NCI-H774 (cell line): ENCODE measurements at regions not wholly inside any gene's neighbourhood (a gene's known extent, or its start where the extent isn't known, plus 50 kb on each side); places are given as distances from the start of the nearest gene placed in this dataset.
"Not testable (repeated sequence)": the region's sequence is repeated elsewhere in the genome, so short reads cannot be mapped to it uniquely, and the experiment has no call there.

ENCODE experiments used
- DNase-seq: peaks from one replicate; lab custom pipeline; 2025; lab: John Stamatoyannopoulos, UW

DNA sequence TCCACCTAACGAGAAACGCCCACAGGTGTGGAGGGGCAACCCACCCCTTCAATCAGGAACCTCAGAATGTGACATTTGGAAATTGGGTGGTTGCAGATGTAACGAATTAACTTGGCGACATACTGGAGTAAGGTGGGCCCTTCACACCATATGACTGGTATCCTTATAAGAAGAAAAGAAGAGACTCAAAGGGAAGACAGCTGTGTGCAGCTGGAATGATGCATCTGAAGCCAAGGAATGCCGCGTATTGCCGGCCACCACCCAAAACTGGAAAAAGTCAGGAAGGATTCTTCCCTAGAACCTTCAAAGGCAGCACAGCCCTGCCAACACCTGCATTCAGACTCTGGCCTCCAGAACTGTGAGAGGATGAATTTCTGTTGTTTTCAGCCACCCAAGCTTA lies 270.0 kb upstream of the FRG2C start:
- DNase-seq: not testable (repeated sequence)

DNA sequence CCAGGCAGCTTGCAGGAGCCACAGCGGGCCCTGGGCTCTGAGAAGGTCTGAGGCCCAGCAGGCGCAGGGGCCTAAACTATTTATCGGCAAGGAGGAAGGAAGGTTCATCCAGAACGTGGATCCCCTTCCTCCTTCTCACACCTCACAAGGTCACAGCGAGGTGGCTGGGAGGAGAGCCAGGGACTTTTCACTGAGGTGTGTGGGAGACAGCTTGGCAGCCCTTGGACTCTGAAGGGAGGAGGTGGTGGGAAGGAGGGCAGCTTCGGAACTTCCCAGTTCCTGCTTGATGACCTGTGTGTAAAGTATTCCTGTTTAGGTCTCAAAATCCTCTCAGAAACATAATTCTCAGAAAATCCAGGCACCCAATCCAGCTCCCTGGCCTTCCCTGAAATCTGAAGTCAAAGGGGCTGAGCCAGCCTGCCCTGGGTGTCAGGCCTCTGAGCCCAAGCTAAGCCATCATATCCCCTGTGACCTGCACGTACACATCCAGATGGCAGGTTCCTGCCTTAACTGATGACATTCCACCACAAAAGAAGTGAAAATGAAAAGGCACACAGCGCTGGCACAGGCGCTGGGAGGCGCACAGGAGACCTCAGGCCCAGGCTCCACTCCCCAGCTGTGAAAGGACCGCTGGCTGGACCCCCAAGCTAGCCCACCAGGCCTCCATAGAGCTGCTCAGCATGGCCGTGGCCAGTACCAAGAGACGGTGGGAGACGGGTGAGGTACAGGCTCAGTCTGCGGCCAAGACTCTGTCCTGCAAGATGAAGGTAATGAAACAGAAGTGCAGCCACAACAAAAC lies 269.4 kb upstream of the FRG2C start:
- DNase-seq: not testable (repeated sequence)

DNA sequence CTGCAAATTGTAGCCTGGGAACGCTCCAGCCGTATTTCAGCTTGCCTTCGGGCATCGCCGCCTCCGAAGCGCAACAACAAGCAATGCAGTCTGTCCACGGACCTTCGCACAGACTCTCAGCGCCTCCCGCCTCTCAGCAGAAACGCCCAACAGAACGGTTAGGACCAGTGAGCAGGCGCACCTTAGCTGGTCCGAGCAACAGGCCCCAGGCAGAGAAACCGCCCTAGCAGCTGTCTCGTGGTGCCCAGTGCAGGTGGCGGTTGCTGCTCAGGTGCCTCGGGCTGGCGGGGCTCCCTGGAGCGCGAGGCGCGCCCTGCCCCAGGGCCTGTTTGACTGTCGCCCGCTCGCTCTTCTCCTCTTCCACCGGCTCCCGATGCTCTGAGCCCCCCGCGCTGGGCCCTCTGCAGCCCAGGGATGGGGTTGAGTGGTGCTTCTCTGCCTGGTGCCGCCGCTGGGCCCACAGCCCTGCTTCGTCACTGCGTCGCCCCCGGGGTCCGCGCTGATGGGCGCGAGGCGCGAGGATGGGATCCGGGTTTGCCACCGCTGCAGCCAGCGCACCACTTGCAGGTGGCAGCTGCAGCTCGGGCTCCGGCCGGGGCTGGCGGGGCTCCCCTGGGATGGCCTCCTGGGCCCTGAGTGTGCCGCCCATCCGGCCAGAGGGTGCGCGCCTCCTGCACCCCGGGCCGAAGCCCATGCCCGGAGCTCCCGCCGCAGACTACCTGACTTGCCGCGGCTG lies 268.4 kb upstream of the FRG2C start:
- DNase-seq: no peak

DNA sequence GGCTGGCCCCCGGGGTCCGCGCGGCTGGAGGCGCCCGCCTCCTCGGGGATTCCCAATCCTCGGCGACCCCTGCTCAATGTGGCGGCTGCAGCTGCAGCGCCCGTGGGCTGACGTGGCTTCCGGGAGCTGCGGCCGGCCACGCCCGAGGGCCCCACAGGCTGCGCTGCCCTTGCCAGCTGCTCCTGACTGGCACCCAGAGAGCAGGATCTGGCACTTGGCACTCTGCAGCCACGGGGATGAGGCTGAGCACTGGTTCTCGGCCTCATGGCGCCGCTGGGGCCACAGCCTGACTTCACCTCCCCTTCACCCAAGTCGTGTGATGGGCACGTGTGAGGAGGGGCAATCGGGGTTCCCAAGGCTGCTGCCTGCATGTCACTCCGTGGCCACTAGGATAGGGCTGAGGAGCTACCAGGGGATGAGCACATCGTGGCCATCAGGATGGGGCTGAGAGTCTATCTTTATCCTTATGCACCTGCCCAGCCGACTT lies 267.8 kb upstream of the FRG2C start:
- DNase-seq: no peak

DNA sequence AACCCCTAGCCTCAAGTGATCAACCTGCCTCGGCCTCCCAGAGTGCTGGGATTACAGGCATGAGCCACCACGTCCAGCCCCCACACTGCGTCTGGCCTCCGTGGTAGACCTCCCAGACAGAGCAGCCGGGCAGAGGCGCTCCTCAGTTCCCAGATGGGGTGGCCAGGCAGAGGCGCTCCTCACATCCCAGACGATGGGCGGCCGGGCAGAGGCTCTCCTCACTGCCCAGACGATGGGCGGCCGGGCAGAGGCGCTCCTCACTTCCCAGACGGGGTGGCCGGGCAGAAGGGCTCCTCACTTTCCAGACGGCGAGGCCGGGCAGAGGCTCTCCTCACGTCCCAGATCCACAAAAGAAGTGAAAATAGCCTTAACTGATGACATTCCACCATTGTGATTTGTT lies 266.6 kb upstream of the FRG2C start:
- not testable (repeated sequence) for DNase-seq

DNA sequence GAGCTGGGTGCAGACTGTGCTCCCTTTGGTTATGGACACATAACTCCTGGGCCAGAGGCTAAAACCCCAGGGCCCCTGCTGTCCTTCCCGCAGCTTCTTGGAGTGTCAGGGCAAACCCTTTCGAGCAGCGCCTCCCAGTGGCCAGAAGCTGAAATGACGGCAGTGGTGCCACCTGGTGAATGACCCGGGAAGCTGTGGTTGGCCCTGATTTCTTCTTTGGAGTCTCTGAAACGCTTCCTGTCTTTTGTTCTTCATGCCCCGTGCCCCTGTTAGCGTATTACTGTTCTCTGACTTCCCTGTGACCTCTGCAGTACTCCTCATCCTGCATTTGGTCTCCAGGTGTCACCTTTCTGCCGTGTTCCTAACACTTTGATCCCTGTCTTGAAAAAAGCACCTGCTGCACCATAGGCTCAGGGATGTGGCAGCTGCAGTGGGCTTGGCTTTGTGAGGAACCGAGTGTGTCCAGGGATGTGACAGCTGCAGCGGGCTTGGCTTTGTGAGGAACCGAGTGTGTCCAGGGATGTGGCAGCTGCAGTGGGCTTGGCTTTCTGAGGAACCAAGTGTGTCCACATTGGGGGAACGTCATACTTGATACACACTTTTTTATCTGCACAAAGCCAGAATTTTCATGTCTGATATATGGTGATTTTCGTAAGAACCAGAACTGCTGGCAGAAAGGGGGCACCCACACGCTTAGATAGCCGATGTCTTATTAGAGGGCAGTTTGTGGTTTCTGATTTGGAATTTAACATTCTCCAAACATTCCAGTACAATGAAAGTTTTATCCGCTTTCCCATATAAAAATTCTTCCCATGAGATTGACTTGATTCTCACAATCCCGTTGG lies 241.8 kb upstream of the FRG2C start:
- DNase-seq: not testable (repeated sequence)

DNA sequence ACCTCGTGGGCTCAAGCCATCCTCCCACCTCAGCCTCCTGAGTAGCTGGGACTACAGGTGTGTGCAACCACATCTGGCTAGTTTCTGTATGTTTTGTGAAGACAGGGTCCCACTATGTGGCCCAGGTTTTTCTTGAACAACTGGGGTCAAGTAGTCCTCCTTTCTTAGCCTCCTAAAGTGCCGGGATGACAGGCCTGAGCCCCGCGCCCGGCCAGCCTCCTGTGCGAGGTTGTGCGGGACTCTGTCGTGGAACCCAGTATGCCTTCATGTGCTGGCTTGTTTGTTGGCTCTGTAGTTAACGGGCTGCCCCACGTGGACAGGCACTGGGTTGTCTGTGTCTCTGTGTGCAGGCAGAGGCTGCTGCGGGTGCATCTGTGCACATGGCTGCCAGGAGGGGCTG lies 238.7 kb upstream of the FRG2C start:
- DNase-seq: not testable (repeated sequence)

DNA sequence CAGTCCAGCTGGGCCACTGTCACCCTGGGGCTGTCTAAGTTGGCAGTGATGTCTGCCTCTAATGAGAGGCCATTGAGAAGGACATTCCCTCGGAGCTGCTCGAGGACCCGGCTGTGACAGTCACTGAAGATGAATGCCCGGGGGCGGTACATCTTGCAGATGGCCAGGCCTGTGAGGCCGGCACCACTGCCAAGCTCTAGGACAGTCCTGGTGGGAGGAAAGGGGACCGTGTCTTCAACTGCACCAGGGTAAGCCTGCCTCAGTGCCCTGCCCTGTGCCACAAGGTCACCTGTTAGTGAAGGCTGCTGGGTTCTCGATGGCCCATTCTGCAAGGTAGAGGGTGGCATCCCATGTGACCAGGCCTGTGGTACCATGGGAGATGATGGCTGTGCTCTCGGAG lies 236.6 kb upstream of the FRG2C start:
- DNase-seq: not testable (repeated sequence)

DNA sequence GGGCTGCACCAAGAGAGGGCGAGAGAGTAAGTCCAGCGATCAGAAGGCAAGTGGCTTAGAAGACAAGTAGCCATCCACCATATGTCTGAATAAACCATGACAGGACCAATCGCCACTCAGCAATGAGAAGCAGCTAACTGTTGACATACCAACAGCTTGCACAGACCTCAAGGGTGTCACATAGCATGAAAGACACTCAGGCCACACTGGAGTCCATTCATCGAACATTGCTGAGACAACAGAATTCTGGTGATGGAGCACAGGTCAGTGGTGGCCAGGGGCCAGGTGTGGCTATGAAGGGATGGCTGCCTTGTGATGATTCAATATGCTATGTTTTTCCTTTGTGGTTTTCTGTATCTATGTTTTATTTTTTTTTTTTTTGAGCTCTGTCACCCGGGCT lies 236.2 kb upstream of the FRG2C start:
- DNase-seq: not testable (repeated sequence)

DNA sequence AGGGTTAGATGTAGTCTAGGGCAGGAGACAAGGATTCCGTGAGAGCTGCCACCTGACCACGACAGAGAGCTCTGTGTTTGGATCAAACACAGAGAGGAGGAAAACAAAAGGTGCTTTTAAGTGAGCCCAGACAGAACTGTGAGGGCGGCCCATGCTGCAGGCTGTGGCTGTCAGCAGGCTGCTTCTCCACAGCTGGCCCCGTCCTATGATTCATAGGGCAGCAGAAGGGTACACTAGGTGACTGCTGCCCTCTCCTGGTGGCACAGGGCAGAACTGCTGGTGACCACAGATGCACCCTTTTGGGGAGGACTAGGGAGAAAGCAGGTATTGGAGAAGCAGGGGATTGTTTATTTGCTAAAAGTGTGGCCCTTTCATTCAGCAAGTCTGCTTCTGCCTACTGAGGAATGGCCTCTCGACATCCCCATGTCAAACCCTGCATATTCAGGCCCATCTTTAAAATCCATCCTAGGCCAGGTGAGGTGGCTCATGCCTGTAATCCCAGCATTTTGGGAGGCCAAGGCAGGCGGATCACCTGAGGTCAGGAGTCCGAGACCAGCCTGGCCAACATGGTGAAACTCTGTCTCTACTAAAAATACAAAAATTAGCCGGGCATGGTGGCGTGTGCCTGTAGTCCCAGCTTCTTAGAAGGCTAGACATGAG lies 234.4 kb upstream of the FRG2C start:
- not testable (repeated sequence) for DNase-seq

DNA sequence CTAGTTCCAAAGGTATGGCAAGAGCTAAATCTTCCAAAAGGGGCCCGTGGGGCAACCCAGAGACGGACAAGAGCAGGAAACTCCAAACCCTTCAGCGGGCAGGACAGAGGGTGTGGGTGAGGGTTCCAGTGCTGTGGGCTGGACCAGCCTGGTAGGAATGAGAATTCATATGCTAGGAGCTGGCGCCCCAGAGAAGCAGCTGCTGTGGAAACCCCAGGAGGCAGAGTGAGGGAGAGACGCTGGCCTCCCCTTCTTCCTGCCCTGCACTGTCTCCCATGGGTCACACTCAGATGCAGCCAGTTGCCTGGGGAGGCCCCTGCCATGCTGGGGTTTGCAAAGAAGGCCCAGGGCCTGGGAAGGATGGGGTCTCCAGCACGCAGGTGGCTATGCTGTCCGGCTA lies 233.7 kb upstream of the FRG2C start:
- not testable (repeated sequence) for DNase-seq

DNA sequence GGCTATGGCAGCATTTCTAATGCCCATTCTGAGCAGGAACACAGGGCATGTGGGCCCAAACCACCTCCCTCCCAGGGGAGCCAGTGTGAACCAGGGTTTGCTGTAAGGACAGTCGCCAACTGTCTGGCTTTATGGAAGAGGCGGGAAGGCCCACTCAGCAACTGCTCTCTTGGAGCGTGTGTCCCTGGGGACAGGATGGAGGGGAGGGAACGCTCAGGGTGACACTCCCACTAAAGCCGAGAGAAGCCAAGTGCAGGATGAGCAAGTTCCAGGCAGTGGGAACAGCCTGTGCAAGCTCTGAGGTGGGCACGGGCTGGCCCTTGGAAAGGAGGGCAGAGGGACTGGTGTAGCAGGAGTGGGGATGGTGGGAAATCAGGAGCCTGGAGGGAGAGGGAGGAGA lies 233.0 kb upstream of the FRG2C start:
- DNase-seq: not testable (repeated sequence)

DNA sequence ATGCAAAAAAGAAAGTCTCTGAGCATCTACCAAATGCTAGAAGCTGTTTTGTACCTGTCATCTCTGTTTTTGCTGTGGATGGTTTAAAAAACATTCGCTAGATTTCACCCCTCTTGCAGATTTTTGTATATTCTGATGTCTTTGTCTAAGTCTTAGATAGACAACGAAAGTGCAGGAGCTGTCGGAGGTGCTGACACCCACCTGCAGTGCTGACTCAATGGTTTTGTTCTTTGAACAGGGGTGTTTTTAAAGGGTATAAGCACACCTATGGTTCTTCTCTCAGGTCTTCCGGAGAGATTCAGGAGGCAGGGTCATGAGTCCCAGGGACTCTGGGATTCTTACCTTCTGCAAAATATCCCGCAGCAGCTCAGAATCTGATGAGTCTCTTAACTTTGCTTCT lies 231.7 kb upstream of the FRG2C start:
- not testable (repeated sequence) for DNase-seq

DNA sequence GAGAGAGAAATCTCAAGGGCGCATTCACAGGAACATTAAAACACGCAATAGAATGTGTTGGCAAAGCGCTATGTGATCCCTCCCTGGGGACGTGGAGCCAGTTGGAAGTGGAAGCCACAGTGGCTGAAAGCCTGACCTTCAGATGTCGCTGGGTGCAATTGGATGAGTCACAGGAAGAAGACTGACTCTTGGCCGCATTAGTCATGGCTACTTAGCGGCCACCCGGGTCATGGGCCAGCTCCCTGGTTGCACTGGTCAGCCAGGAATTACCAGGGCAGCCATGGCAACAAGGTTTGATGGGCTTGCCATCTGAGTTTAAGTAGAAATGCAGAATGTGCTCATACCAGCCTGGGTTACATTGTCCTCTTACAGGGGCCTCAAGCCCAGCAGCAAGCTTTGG lies 231.2 kb upstream of the FRG2C start:
- DNase-seq: not testable (repeated sequence)

DNA sequence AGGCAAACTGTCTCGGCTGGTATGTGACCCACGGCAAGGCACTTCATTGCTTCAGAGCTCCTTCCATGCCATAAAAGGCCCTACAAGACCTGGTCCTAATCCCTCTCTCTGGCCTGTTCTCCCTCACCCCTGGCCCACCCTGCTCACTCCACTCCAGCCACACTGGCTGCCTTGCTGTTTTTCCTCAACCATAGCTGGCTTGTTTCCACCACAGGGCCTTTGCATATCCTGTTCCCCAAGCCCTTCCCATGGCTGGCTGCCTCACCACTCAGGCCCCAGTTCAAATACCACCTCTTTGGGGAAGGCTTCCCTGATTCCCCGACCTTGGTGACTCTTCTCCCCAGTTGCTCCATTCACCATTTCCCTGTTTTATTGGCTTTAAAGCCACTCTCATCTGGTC lies 230.8 kb upstream of the FRG2C start:
- DNase-seq: not testable (repeated sequence)

DNA sequence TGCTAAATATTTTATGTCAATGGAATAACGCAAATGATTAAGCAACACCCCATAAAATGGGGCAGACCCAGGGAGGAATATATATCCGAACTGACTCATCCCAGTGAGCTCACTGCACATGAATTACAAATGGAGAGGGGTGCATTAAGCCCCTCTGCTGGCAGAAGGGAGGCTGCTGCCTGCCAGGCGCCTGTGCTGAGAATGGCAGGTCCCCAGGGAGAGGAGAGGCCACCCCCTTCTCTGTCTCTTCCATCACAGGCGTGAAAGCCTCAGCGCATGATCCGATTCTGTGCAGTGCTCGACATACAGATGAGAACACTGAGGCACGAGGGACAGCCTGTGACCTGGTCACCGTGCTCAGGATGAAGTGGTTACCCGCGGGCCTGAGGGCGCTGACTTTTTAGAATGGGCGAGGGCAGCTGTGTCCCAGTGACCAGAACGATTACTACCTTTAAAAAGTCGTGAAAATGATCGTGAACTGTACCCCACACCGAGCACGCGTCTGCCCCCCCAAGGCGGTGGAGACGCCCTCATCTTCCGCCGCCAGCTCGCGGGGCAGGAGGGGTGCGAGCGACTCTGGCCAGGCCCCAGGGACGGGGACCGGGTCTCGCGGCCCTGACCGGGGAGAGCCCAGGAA lies 229.7 kb upstream of the FRG2C start:
- not testable (repeated sequence) for DNase-seq

DNA sequence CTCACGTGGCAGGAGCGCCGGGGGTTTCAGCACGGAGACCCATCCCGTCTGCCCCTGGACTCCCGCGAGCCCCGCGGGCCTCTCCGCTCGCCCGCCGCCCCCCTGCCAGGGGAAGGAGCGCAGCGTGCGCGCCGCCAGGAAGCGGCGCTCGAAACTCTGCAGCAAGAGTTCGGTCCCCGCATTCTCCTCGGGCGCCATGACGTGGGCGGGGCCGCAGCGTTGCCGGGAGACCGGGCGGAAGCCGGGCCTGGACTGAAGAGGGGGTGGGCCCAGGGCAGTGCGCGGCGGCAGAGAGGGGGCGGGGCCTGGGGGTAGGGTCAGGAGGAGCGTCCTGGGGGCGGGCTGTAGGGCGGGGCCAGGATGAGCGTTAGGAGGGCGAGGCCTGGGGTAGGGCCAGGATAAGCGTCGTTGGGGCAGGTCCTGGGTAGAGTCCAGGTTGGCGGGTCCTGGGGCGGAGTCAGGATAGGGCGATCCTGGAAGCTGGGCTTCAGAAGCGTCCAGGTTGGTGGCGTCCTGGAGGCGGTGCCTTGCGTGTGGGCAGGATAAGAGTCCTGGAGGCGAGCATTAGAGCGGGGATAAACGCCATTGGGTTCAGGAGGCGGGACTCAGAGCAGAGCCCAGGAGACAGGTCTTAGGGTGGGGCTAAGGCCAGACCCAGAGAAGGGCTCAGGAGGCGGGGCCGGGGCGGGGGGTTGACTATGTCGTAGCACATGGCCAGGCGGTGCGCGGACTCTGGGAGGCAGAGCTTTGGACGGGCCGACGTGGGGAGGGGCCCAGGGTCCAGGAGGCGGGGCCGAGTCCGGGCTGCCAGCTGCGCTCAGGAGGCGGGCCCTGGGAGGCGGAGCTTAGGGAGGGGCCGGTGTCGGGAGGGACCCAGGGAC lies 229.0 kb upstream of the FRG2C start:
- peak; percentile 93 for DNase-seq

DNA sequence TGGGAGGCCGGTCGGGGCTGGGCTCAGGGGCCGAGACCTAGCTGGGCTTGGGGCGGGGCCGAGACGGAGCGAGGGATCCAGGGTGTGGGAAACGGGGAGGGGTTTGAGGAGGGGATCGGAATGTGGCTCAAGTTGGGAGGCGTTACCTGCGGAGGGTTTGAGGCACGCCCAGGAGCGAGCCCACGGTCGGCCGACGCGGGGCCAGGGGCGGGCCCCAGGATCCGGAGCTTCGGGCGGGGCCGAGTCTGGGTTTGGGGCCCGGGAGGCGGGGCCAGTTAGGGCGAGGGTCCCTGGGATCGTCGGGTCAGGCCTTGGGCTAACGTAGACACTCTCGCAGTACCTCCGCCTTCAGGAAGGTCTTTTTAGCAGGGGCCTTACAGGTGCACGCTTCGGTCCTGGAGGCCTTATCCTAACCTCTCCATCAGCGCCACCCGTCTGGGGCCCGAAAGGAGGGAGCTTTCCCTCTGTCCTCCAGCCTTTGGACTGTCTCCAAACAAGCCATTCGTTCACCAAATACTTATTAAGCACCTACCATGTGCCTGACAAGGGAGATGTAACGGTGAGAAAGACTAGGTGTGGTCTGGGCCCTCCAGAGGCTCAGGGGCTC lies 228.2 kb upstream of the FRG2C start:
- peak; percentile 78 for DNase-seq

DNA sequence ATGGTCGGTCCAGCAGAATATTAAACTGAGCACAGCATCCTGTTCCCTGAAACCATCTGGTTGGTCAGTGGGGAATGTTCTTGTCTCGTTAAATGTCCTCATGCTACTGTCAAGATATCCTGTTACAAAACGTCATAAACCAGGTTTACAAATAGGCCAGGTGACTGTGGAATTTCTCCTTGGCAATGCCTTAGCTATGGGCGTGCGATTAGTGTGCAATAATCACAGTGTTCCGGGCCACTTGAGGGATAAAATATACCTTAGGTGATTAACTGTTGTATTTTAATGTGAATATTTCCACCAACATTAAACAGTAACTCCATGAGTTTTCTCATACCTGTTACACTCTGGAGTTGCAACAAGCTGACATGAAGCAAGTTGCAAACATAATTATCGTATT lies 223.1 kb upstream of the FRG2C start:
- not testable (repeated sequence) for DNase-seq

DNA sequence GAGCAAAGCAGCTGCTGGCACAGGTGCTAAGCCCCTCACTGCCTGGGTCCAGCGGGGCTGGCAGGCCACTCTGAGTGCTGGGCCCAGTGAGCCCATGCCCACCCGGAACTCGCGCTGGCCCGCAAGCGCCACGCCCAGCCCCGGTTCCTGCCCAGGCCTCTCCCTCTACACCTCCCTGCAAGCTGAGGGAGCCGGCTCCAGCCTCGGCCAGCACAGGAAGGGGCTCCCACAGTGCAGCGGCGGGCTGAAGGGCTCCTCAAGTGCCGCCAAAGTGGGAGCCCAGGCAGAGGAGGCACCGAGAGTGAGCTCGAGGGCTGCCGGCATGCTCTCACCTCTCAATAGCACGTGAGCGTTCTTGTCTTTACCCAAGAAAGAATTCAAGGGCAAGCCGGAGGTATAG lies 219.5 kb upstream of the FRG2C start:
- not testable (repeated sequence) for DNase-seq
